GM12864 (cell line): ENCODE measurements at regions not wholly inside any gene's neighbourhood (a gene's known extent, or its start where the extent isn't known, plus 50 kb on each side); places are given as distances from the start of the nearest gene placed in this dataset.

Source experiments
- DNase-seq: peaks from one replicate; pipeline ENCODE4 v3.0.0-alpha.2; 2011; ENCODE audit warnings: low read depth
- H3K4me3 ChIP-seq: 2 replicates; pipeline ENCODE4 v1.5.1; 2011; ENCODE audit warnings: mild to moderate bottlenecking, low read depth, low read length, control low read depth
- TF ChIP-seq, protein P1 (sequence below): IDR thresholded peaks from 2 replicates; pipeline ENCODE4 v1.5.1; 2011; ENCODE audit warnings: low read depth, mild to moderate bottlenecking, moderate library complexity, low read length, control low read depth, inconsistent platforms; ENCODE audit errors: missing control alignments

DNA sequence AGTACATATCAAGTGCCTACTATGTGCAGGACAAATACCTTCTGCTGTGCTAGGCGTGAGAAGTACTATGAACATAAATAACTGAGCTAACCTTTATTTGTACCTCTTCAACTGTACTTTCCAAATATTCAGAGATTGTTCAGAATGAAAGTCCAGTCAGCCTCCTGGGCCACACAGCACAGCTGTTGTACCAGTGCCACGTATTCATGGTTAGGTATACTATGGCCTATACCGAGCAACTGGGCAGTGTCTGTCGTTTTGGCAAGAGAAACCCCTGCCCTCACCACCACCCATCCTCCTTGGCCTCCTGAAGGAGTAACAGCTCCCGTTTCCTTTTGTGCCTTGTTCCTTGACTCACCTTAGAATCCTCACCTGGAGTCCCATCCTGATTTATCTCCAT lies 53.0 kb downstream of the RASSF10 start:
- no peak overlapping the region for H3K4me3 ChIP-seq
- TF ChIP-seq, protein P1, sequence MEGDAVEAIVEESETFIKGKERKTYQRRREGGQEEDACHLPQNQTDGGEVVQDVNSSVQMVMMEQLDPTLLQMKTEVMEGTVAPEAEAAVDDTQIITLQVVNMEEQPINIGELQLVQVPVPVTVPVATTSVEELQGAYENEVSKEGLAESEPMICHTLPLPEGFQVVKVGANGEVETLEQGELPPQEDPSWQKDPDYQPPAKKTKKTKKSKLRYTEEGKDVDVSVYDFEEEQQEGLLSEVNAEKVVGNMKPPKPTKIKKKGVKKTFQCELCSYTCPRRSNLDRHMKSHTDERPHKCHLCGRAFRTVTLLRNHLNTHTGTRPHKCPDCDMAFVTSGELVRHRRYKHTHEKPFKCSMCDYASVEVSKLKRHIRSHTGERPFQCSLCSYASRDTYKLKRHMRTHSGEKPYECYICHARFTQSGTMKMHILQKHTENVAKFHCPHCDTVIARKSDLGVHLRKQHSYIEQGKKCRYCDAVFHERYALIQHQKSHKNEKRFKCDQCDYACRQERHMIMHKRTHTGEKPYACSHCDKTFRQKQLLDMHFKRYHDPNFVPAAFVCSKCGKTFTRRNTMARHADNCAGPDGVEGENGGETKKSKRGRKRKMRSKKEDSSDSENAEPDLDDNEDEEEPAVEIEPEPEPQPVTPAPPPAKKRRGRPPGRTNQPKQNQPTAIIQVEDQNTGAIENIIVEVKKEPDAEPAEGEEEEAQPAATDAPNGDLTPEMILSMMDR: no peak
- no peak for DNase-seq

DNA sequence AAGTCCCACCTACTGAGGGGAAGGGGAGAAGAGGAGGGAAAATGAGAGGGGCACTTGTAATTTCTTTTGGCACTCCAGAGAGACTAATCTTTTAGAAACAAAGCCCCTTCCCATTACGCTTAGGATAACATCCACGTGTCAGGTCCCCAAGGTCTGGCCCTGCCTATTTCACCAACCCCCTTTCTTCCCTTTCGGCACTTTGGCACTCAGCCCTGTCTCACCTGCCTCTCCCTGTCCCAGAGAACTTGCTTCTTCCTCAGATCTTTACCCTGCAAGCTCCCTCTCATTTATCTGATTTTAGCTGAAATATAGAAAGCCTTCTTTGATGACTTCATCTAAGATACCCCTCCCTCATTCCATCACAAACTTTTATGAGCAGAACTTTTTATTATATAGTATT lies 55.5 kb downstream of the RASSF10 start:
- no peak for DNase-seq
- no peak overlapping the region for H3K4me3 ChIP-seq
- TF ChIP-seq, protein P1: no peak

DNA sequence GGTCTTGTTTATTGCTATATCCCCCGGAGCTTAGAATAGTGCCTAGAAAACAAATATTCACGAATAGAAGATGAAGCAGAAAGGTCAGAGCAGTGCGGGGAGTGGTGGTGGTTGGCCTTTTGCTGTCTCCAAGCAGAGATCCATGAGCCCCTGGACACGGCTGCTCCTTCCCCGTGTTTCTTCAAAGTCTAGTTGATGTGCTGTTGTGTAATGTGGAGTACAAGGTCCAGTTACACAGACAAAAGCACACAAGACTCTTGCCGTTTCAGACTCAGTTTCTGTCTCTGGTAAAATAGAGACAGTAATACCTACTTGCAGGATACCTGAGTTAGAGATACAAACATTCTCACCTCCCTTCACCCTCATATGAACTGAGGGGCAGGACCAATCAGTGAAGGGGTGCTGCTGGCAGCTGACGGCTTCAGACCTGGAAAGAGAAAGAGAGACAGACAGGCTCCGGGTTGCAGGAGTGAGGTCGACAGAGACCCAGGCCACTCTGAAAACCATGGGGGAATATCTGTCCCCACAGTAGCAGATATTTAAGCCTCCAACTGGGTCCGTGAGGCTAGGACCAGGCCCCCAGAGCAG lies 56.2 kb downstream of the RASSF10 start:
- TF ChIP-seq, protein P1: no peak
- no peak overlapping the region for H3K4me3 ChIP-seq
- DNase-seq: no peak

DNA sequence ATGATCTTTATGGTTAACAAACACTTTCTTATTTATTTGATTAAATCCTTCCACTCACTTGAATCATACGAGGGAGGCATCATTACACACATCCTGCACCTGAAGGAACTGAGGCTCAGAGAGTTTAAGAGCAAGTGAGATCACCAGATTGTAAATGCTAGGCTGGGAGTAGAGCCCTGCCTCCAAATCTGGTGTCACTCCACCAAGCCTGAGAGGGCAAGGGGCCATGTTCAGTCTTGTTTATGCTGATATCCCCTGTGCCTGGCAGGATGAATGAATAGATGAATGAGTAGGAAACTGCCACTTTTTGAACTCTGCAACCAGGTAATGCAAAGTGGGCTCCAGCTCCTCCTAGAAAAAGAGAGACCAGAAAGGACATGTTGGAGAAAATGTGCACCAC lies 59.1 kb downstream of the RASSF10 start:
- TF ChIP-seq, protein P1: no peak
- DNase-seq: no peak
- H3K4me3 ChIP-seq: no peak overlapping the region

DNA sequence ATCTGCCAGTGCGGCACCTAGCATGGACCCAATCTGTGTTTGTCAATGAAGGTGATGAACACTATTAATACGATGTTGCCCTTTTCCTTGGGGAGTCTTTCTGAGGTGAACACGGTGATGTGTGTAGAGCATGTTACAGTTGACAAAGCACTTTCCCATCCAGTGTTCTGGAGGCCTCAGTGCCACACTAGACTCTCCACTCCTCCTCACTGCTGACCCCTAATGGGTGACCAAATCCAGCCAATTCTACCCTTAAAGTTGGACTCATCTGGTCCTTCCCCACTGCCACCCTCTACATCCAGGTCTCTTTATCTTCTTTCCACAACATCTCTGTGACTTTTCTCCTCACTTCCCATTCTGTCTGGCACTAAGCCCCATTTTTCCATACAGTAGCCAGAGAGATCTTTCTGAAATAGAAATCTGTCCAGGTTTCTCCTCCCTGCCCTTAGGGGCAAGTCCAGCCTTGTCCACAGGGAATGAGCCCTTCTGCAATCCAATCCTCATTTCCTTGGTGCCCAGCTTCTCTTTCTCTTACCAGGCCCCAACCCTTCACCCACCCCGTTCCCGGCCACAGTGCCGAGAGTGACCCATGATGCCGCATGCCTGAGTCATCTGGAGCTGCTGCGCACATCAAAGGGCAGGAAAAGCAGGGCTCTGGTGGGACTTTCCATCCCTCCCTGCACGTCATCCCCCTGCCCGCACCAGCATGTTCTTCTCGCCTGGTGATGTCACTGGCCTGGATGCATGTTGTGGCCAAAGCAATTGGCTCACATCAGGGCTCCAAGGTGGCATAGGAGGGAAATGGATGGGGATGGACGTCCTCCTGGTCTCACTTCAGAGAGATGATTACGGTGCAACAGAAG lies 64.2 kb downstream of the RASSF10 start:
- no peak for DNase-seq
- H3K4me3 ChIP-seq: no peak overlapping the region
- TF ChIP-seq, protein P1: no peak

DNA sequence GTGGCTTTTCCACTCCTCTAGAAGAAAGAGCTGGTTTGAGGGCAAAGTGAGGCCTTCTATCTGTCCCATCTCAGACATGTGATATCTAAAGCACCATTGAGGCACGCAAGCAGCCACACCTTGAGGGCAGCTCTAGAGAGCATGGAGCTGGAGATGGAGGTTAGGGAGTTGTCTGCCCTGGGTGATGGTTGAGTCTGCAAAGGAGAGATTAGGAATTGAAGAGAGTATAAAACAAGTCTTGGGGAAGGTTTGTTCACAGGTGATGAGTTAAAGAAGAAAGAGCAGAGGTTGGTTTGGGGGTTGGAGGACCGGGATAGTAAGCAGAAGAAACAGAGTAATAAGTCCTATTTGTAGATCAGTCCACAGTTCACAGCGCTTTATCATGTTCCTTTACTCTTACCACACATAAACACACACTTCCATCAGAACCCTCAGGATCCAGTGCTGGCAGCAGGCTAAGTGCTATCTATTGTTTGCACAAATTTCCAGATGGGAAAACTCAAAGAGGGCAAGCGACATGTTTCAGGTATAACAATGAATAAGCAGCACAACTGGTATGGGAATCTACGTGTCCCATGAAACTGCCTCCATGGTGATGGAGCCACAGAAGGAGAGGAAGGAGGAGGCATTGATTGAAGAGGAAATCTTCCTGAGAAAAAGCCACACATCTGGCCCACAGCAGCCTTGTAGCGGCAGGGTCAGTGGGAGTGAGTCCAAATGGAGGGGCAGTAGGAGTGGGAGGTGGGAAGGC lies 65.8 kb downstream of the RASSF10 start:
- DNase-seq: no peak
- TF ChIP-seq, protein P1: no peak
- no peak overlapping the region for H3K4me3 ChIP-seq
